GM10248 (cell line): ENCODE measurements at regions not wholly inside any gene's neighbourhood (a gene's known extent, or its start where the extent isn't known, plus 50 kb on each side); places are given as distances from the start of the nearest gene placed in this dataset.

ENCODE experiments used
- CTCF ChIA-PET: fragments of 300-600 bp; sonication (Branson Sonifier 250); formaldehyde crosslinking; extraction: SDS; loops from one replicate; lab custom pipeline; 2021; ENCODE audit warnings: antibody characterized with exemption; lab: Yijun Ruan, JAX
- POLR2A ChIA-PET: fragments of 350-650 bp; sonication (Branson Sonifier 250); formaldehyde crosslinking; extraction: SDS; loops from one replicate; lab custom pipeline; 2020; ENCODE audit warnings: antibody characterized with exemption; lab: Yijun Ruan, JAX
- DNase-seq: peaks from one replicate; pipeline ENCODE4 v3.0.0; 2012; ENCODE audit errors: extremely low spot score
- TF ChIP-seq, protein P1 (sequence below): IDR thresholded peaks from 2 replicates; pipeline ENCODE4 v1.5.1; 2012; ENCODE audit warnings: mild to moderate bottlenecking, low read depth; ENCODE audit errors: extremely low read depth, missing control alignments, control extremely low read depth

DNA sequence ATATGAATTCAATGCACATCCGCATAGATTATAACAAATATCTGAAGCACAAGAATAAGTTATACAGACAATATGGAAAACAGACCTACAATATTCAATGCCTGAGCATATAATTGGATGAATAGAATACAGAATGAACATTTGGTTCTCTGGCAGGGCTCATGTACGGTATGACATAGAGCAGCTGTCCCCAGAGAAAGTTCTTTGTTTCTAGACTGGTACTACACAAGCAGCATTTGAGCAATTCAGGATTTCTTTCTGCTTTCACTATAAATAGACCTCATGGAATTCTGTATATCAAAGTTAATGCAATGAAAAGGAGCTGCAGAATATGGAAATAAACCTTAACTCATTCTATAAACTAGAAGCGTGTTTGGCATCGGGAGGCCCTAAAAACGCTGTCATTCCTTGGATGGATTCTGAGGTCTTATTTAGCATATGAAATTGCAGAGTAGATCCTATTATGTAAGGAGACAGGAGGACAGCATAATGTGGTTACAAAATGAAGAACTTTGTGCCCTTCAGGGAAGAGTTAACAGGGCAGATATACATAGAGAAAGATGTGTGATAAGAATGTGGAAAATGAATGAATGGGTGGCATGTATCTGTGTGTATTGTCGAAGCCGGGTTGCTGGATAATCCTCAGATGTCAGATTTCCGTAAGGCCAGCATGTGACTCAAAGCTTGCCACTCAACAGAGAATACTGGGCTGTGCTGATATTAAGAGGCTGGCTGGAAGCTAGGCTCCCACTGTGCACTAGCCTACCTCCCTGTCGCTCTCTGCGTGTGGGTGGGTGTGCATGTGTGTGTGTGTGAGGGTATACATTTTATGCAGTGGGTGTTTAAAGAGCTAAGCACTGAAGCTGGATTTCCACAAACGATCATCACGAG, 103.3 kb upstream of the SLC4A4 start:
- TF ChIP-seq, protein P1, sequence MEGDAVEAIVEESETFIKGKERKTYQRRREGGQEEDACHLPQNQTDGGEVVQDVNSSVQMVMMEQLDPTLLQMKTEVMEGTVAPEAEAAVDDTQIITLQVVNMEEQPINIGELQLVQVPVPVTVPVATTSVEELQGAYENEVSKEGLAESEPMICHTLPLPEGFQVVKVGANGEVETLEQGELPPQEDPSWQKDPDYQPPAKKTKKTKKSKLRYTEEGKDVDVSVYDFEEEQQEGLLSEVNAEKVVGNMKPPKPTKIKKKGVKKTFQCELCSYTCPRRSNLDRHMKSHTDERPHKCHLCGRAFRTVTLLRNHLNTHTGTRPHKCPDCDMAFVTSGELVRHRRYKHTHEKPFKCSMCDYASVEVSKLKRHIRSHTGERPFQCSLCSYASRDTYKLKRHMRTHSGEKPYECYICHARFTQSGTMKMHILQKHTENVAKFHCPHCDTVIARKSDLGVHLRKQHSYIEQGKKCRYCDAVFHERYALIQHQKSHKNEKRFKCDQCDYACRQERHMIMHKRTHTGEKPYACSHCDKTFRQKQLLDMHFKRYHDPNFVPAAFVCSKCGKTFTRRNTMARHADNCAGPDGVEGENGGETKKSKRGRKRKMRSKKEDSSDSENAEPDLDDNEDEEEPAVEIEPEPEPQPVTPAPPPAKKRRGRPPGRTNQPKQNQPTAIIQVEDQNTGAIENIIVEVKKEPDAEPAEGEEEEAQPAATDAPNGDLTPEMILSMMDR: no peak
- CTCF ChIA-PET: interaction anchor here (1.2 to 2.3 kb wide), 5 partner anchors 9 to 19 kb away, joined by 4 to 7 read pairs (median 7); no protein-coding TSS in a partner anchor
- POLR2A ChIA-PET: no interaction called here
- no peak for DNase-seq

- DNase-seq: no peak
- CTCF ChIA-PET: interaction anchor here (1.1 to 2.3 kb wide), 5 partner anchors 9 to 18 kb away, joined by 3 to 7 read pairs (median 7); no protein-coding TSS in a partner anchor
- TF ChIP-seq, protein P1: no peak
- POLR2A ChIA-PET: no interaction called here
These were observed 102.6 kb upstream of the SLC4A4 start for GRCh38 chr4:71236226-71236625.

GRCh38 chr4:71237641-71238040, 101.2 kb upstream of the SLC4A4 start:
- ChIA-PET CTCF (interaction anchor here (1.1 to 2.3 kb wide), 3 partner anchors 8 to 14 kb away, joined by 3 to 14 read pairs (median 7); no protein-coding TSS in a partner anchor), POLR2A (no interaction called here)

DNA sequence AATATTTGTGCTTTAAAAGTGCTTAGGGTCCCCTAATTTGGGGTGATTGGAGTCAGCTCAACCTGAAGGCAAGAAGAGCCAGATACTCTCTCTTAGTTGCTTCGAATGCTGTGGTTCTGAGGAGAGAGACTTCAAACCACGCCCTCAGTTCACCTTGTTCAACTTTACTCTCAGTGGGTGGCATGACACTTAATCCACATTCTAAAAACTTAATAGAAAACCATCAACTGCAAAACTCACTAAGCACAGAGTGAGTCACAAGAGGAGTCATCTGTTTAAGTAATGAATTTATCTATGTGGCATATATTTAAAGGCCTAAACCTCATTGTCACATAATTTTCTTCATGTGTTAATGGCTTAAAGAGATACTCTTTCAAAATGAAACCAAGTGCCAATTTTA, 99.5 kb upstream of the SLC4A4 start:
- ChIA-PET POLR2A (no interaction called here), CTCF (interaction anchor here (1.6 to 2.2 kb wide), 2 partner anchors 10 to 38 kb away, joined by 3 to 14 read pairs; no protein-coding TSS in a partner anchor)
- TF ChIP-seq, protein P1: no peak
- DNase-seq: no peak

More at GRCh38 chr4:71237641-71238040, 101.2 kb upstream of the SLC4A4 start:
- TF ChIP-seq, protein P1: no peak
- no peak for DNase-seq

DNA sequence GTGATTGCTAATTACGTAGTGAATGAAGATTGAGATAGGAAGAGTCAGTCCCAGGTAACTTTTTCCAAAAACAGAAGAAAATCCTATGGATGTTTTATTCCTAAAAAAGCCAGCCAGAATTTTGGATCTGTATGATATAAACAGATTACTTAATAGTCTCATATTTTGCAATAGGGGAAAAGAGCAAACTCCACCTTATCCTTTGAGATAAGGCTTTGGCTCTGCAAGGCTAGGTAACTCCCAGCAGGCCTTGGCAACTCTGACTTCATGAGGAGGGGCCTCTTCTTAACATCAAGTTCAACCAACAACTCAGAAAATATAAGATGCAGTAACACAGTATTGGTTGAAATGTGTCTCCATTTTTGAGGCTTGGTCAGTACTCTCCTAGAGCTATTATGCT, 98.7 kb upstream of the SLC4A4 start:
- no peak for DNase-seq
- POLR2A ChIA-PET: no interaction called here
- TF ChIP-seq, protein P1: no peak
- CTCF ChIA-PET: interaction anchor here (1.6 kb wide), 1 partner anchor 39 kb away, joined by 3 read pairs; no protein-coding TSS in a partner anchor

- CTCF ChIA-PET: interaction anchor here (1.0 kb wide), 2 partner anchors 11 to 15 kb away, joined by 3 read pairs; no protein-coding TSS in a partner anchor
- POLR2A ChIA-PET: no interaction called here
- TF ChIP-seq, protein P1: no peak
- no peak for DNase-seq
These were observed 97.1 kb upstream of the SLC4A4 start for GRCh38 chr4:71241501-71242288.
